ENCODE measurements at regions not wholly inside any gene's neighbourhood (a gene's known extent, or its start where the extent isn't known, plus 50 kb on each side); places are given as distances from the start of the nearest gene placed in this dataset.

GRCh38 chr5:99866740-99867139 lies 668.4 kb upstream of the FAM174A start:
- TF ChIP-seq CTCF (IDR thresholded peaks at IDR 0.05; ENCODE audit: low read length) (no peak), EZH2 (optimal IDR thresholded peaks at IDR 0.05; ENCODE audit: low read depth, low read length) (no peak)

Measured in MM.1S (cell line).